ENCODE measurements at regions not wholly inside any gene's neighbourhood (a gene's known extent, or its start where the extent isn't known, plus 50 kb on each side); places are given as distances from the start of the nearest gene placed in this dataset.
"Not testable (repeated sequence)": the region's sequence is repeated elsewhere in the genome, so short reads cannot be mapped to it uniquely, and the experiment has no call there.

GRCh38 chr15:98530570-98530969 is 117.8 kb upstream of the IGF1R start:
- no peak for DNase-seq

GRCh38 chr15:98532063-98532462 is 116.3 kb upstream of the IGF1R start:
- DNase-seq, result no peak

- no peak for DNase-seq
Observed at GRCh38 chr15:98536976-98537375, 111.4 kb upstream of the IGF1R start.

- no peak for DNase-seq
Observed at GRCh38 chr15:98537516-98538060, 110.8 kb upstream of the IGF1R start.

- no peak for DNase-seq
Observed at GRCh38 chr15:98541519-98541918, 106.8 kb upstream of the IGF1R start.

GRCh38 chr15:98543237-98543636 is 105.1 kb upstream of the IGF1R start:
- DNase-seq, result no peak

- no peak for DNase-seq
Observed at GRCh38 chr15:98546329-98546728, 102.0 kb upstream of the IGF1R start.

- DNase-seq, result no peak
Observed at GRCh38 chr15:98547275-98547674, 101.1 kb upstream of the IGF1R start.

GRCh38 chr15:98547741-98548138 is 100.6 kb upstream of the IGF1R start:
- DNase-seq, result no peak

GRCh38 chr15:98548139-98548971 is 100.0 kb upstream of the IGF1R start:
- no peak for DNase-seq

GRCh38 chr15:98549003-98549402 is 99.3 kb upstream of the IGF1R start:
- DNase-seq, result no peak

- no peak for DNase-seq
Observed at GRCh38 chr15:98549741-98550140, 98.6 kb upstream of the IGF1R start.

- DNase-seq, result not testable (repeated sequence)
Observed at GRCh38 chr15:98550363-98550762, 98.0 kb upstream of the IGF1R start.

GRCh38 chr15:98551936-98552562 is 96.3 kb upstream of the IGF1R start:
- no peak for DNase-seq

GRCh38 chr15:98554272-98555172 is 93.8 kb upstream of the IGF1R start:
- DNase-seq, result no peak

GRCh38 chr15:98555173-98555515 is 93.2 kb upstream of the IGF1R start:
- DNase-seq, result no peak

GRCh38 chr15:98556321-98556720 is 92.0 kb upstream of the IGF1R start:
- no peak for DNase-seq

- DNase-seq, result no peak
Observed at GRCh38 chr15:98560338-98560737, 88.0 kb upstream of the IGF1R start.

GRCh38 chr15:98561169-98561941 is 87.0 kb upstream of the IGF1R start:
- DNase-seq, result no peak

GRCh38 chr15:98562331-98562937 is 85.9 kb upstream of the IGF1R start:
- DNase-seq, result no peak

GRCh38 chr15:98565566-98565965 is 82.8 kb upstream of the IGF1R start:
- DNase-seq, result no peak

- DNase-seq, result no peak
Observed at GRCh38 chr15:98567951-98568350, 80.4 kb upstream of the IGF1R start.
